ENCODE measurements at regions not wholly inside any gene's neighbourhood (a gene's known extent, or its start where the extent isn't known, plus 50 kb on each side); places are given as distances from the start of the nearest gene placed in this dataset.
A peak's percentile ranks its signal among the peaks of the same experiment; 100 is the strongest.

DNA sequence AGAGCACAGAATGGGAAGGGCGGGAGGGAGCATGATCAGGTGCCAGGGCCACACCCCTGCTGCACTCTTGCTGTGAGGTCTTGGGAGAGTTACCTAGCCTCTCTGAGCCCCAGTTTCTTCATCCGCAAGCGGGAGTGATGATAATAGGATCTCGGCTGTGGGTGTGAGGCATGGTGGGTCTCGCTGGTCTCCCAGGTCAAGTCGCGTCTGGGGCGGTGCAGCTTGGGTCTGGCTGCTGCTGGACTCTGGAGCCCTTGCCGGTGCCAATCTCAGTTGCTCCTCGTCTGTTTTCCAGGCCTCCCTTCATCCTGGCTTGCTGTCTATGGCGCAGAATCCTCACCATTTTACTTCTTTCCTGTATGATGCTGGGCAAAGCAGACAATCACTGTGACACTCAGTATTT lies 130.3 kb upstream of the RAB12 start:
- Histone ChIP-seq H3K27me3 (ENCODE audit: control insufficient read depth, insufficient read depth, low read length) (peaks cover 15% of the 10 kb centered on the region), H3K4me1 (ENCODE audit: control insufficient read depth, insufficient read depth, low read length) (no peaks in the 10 kb centered on the region), H3K27ac (ENCODE audit: low read length) (no peak overlapping the region), H3K36me3 (ENCODE audit: control insufficient read depth, insufficient read depth, low read length) (no peaks in the 10 kb centered on the region), H3K4me3 (ENCODE audit: low read depth in 2 of 2, low read length in 2 of 2) (no peak overlapping the region), H3K9me3 (ENCODE audit: control insufficient read depth, insufficient read depth, low read depth, low read length) (no peaks in the 10 kb centered on the region)
- ATAC-seq: no peak
- no peak for DNase-seq (ENCODE audit: low read depth, low spot score)
- in situ Hi-C loops (cut with HindIII; ENCODE audit: low pct_unique_long_range_greater_than_20kb, low sequenced_read_pairs): no loop called here
- ChIA-PET POLR2A (no interaction called here), CTCF (interaction anchor here (0.6 to 1.0 kb wide), 2 partner anchors 9 to 470 kb away, joined by 4 read pairs; no protein-coding TSS in a partner anchor)
- BruUV-seq (replicated peaks): no TSS peak
- TF ChIP-seq, protein P1, sequence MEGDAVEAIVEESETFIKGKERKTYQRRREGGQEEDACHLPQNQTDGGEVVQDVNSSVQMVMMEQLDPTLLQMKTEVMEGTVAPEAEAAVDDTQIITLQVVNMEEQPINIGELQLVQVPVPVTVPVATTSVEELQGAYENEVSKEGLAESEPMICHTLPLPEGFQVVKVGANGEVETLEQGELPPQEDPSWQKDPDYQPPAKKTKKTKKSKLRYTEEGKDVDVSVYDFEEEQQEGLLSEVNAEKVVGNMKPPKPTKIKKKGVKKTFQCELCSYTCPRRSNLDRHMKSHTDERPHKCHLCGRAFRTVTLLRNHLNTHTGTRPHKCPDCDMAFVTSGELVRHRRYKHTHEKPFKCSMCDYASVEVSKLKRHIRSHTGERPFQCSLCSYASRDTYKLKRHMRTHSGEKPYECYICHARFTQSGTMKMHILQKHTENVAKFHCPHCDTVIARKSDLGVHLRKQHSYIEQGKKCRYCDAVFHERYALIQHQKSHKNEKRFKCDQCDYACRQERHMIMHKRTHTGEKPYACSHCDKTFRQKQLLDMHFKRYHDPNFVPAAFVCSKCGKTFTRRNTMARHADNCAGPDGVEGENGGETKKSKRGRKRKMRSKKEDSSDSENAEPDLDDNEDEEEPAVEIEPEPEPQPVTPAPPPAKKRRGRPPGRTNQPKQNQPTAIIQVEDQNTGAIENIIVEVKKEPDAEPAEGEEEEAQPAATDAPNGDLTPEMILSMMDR (IDR thresholded peaks at IDR 0.05): peak; percentile 22
- no peak for TF ChIP-seq POLR2AphosphoS5 (IDR thresholded peaks at IDR 0.05; ENCODE audit: low read depth, low read length)
- TF ChIP-seq TCF7L2 (IDR thresholded peaks at IDR 0.05; ENCODE audit: low read depth, low read length): no peak
- intact Hi-C loops (cut with micrococcal nuclease; ENCODE audit: unreplicated experiment): no loop called here

DNA sequence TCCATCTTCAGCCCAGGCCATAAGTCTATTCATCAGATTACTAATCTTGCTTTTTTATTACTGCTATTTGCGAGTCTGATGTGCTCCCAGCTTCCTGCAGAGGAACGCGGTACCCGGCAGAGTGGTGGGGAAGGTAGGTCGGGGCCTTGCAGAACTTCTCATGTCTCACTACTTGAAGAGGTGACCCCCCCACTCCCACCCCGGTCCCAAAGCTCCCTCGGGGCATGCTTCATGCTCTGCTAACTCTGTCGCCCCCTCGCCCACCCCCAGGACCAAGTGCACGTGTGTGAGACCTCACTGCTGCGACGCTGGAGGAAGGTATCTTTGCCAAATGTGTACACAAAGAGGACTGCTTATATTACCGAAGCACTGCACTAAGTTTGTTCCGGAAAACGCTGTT lies 129.4 kb upstream of the RAB12 start:
- H3K27ac ChIP-seq (ENCODE audit: low read length): no peak overlapping the region
- ChIA-PET POLR2A (no interaction called here), CTCF (no interaction called here)
- intact Hi-C loops (cut with micrococcal nuclease; ENCODE audit: unreplicated experiment) (loop anchor here (10.0 kb wide), 1 partner anchor 105 kb away; no protein-coding TSS in a partner anchor), in situ Hi-C loops (cut with HindIII; ENCODE audit: low pct_unique_long_range_greater_than_20kb, low sequenced_read_pairs) (no loop called here)
- no peaks in the 10 kb centered on the region for H3K4me1 ChIP-seq (ENCODE audit: control insufficient read depth, insufficient read depth, low read length)
- H3K27me3 ChIP-seq (ENCODE audit: control insufficient read depth, insufficient read depth, low read length): peaks cover 11% of the 10 kb centered on the region
- no peaks in the 10 kb centered on the region for H3K36me3 ChIP-seq (ENCODE audit: control insufficient read depth, insufficient read depth, low read length)
- no TSS peak for BruUV-seq (replicated peaks)
- TF ChIP-seq, protein P1 (IDR thresholded peaks at IDR 0.05): no peak
- TF ChIP-seq SIN3A (IDR thresholded peaks at IDR 0.05; ENCODE audit: borderline replicate concordance, insufficient read depth, low read depth, low read length) (no peak), TCF7L2 (IDR thresholded peaks at IDR 0.05; ENCODE audit: low read depth, low read length) (no peak)
- ATAC-seq (no peak), DNase-seq (ENCODE audit: low read depth, low spot score) (no peak)
- H3K4me3 ChIP-seq (ENCODE audit: low read depth in 2 of 2, low read length in 2 of 2): no peak overlapping the region
- H3K9me3 ChIP-seq (ENCODE audit: control insufficient read depth, insufficient read depth, low read depth, low read length): no peaks in the 10 kb centered on the region

DNA sequence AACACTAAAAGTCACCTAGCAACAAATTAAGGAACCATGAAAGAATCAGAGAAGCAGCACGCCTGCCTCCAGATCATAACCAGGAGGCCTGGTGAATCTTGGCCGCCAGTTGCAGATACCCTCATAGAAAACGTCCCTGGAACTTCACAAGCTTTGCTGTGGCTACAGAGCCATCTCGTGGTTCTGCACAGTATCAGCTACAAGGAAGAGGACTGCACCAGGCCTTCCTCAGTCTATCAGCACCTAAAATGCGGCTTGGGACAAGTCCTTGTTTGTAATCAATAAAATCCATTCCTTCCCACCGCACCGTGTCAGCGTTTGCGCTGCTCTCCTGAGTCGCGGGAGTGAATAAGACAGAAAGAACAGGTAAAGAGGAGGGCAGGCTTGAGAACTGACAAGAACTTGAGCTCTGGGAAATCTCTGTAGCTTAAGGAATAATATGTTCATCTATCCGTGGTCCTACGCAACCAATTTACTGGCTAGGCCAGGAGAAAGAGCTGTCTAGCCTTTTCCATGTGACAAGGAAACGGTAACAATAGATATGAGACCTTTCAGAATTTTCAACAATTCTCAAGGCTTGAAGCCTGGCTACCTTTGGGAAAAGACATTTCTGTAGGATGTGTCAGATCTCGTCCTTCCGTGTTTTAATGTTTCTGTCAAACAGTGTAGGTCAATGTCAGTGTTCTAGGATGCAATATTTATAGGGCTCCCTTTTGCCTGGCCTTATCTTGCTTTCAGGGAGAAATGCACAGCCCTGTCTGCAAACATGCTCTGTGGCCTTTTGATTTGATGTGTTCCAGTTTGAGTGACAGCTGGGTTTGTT lies 128.5 kb upstream of the RAB12 start:
- CTCF ChIA-PET: interaction anchor here (1.0 to 1.2 kb wide), 2 partner anchors 27 to 691 kb away, joined by 3 to 4 read pairs; no protein-coding TSS in a partner anchor

More for the DNA sequence above, 128.5 kb upstream of the RAB12 start:
- in situ Hi-C loops (cut with HindIII; ENCODE audit: low pct_unique_long_range_greater_than_20kb, low sequenced_read_pairs) (no loop called here), intact Hi-C loops (cut with micrococcal nuclease; ENCODE audit: unreplicated experiment) (loop anchor here (10.0 kb wide), 1 partner anchor 106 kb away; no protein-coding TSS in a partner anchor)
- Histone ChIP-seq H3K27ac (ENCODE audit: low read length) (no peak overlapping the region), H3K9me3 (ENCODE audit: control insufficient read depth, insufficient read depth, low read depth, low read length) (no peaks in the 10 kb centered on the region), H3K4me3 (ENCODE audit: low read depth in 2 of 2, low read length in 2 of 2) (no peak overlapping the region), H3K27me3 (ENCODE audit: control insufficient read depth, insufficient read depth, low read length) (peaks cover 9% of the 10 kb centered on the region), H3K4me1 (ENCODE audit: control insufficient read depth, insufficient read depth, low read length) (no peaks in the 10 kb centered on the region), H3K36me3 (ENCODE audit: control insufficient read depth, insufficient read depth, low read length) (no peaks in the 10 kb centered on the region)
- ATAC-seq (peak; percentile 86), DNase-seq (ENCODE audit: low read depth, low spot score) (peak; percentile 12)
- no TSS peak for BruUV-seq (replicated peaks)
- POLR2A ChIA-PET: no interaction called here
- TF ChIP-seq, protein P1 (IDR thresholded peaks at IDR 0.05): peak; percentile 76
- TF ChIP-seq POLR2AphosphoS5 (IDR thresholded peaks at IDR 0.05; ENCODE audit: low read depth, low read length) (no peak), TCF7L2 (IDR thresholded peaks at IDR 0.05; ENCODE audit: low read depth, low read length) (no peak)
- TF ChIP-seq, protein P2, sequence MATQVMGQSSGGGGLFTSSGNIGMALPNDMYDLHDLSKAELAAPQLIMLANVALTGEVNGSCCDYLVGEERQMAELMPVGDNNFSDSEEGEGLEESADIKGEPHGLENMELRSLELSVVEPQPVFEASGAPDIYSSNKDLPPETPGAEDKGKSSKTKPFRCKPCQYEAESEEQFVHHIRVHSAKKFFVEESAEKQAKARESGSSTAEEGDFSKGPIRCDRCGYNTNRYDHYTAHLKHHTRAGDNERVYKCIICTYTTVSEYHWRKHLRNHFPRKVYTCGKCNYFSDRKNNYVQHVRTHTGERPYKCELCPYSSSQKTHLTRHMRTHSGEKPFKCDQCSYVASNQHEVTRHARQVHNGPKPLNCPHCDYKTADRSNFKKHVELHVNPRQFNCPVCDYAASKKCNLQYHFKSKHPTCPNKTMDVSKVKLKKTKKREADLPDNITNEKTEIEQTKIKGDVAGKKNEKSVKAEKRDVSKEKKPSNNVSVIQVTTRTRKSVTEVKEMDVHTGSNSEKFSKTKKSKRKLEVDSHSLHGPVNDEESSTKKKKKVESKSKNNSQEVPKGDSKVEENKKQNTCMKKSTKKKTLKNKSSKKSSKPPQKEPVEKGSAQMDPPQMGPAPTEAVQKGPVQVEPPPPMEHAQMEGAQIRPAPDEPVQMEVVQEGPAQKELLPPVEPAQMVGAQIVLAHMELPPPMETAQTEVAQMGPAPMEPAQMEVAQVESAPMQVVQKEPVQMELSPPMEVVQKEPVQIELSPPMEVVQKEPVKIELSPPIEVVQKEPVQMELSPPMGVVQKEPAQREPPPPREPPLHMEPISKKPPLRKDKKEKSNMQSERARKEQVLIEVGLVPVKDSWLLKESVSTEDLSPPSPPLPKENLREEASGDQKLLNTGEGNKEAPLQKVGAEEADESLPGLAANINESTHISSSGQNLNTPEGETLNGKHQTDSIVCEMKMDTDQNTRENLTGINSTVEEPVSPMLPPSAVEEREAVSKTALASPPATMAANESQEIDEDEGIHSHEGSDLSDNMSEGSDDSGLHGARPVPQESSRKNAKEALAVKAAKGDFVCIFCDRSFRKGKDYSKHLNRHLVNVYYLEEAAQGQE (IDR thresholded peaks at IDR 0.05; ENCODE audit: insufficient read depth in 1 of 2, low read depth in 2 of 2, low read length in 1 of 2): no peak
